Caco-2 (cell line): ENCODE measurements at regions not wholly inside any gene's neighbourhood (a gene's known extent, or its start where the extent isn't known, plus 50 kb on each side); places are given as distances from the start of the nearest gene placed in this dataset.

ENCODE experiments used
- BruUV-seq: library from RNA; stranded (reverse); fragments of 400-500 nt; replicated peaks from 2 replicates; lab custom pipeline; 2021; lab: Mats Ljungman, UMichigan
- CTCF ChIA-PET: fragments of 300-600 bp; sonication (Branson Sonifier 250); formaldehyde crosslinking; loops from one replicate; lab custom pipeline; 2022; ENCODE audit warnings: antibody characterized with exemption; lab: Charles Lee
- POLR2A ChIA-PET: fragments of 300-600 bp; sonication (Branson Sonifier 250); formaldehyde crosslinking; loops from one replicate; lab custom pipeline; 2022; ENCODE audit warnings: antibody characterized with exemption; lab: Charles Lee
- DNase-seq, 2 experiments: peaks; one replicate each; pipeline versions ENCODE4 v3.0.0 to v3.0.0-alpha.2; 2020 to 2022
- H3K27me3 ChIP-seq: replicated peaks from 2 replicates; pipeline ENCODE4 v1.6.0; 2011; ENCODE audit warnings: low read length; ENCODE audit not compliant: control insufficient read depth, insufficient read depth
- H3K36me3 ChIP-seq: 2 replicates; pipeline ENCODE4 v1.5.1; 2011; ENCODE audit warnings: low read length; ENCODE audit not compliant: control insufficient read depth, insufficient read depth
- H3K4me1 ChIP-seq: fragments of 250-450 bp; sonication (Bioruptor Pico); 2 replicates; pipeline ENCODE4 v1.5.1; 2020; ENCODE audit warnings: mild to moderate bottlenecking
- H3K4me3 ChIP-seq: 2 replicates; pipeline ENCODE4 v1.5.1; 2011; ENCODE audit warnings: low read depth, mild to moderate bottlenecking, control low read depth, low read length
- H3K9me3 ChIP-seq: fragments of 250-450 bp; sonication (Bioruptor Pico); 2 replicates; pipeline ENCODE4 v1.5.1; 2020; ENCODE audit warnings: mild to moderate bottlenecking, moderate library complexity
- H3K27ac Mint-ChIP-seq: one replicate; pipeline ENCODE4 v1.8.0; 2022; ENCODE audit warnings: mixed read lengths; ENCODE audit not compliant: unreplicated experiment
- H3K27me3 Mint-ChIP-seq: one replicate; pipeline ENCODE4 v1.8.0; 2022; ENCODE audit warnings: mixed read lengths; ENCODE audit not compliant: insufficient read depth, unreplicated experiment
- H3K36me3 Mint-ChIP-seq: one replicate; pipeline ENCODE4 v1.8.0; 2022; ENCODE audit warnings: mild to moderate bottlenecking, mixed read lengths; ENCODE audit not compliant: insufficient read depth, unreplicated experiment
- H3K4me1 Mint-ChIP-seq: one replicate; pipeline ENCODE4 v1.8.0; 2022; ENCODE audit warnings: low read depth, mixed read lengths; ENCODE audit not compliant: unreplicated experiment
- H3K4me3 Mint-ChIP-seq: one replicate; pipeline ENCODE4 v1.8.0; 2022; ENCODE audit warnings: mild to moderate bottlenecking, moderate library complexity, mixed read lengths; ENCODE audit not compliant: unreplicated experiment
- H3K9me3 Mint-ChIP-seq: one replicate; pipeline ENCODE4 v1.8.0; 2022; ENCODE audit warnings: mixed read lengths; ENCODE audit not compliant: unreplicated experiment
- intact Hi-C: fragments of 100-400 bp; cut with micrococcal nuclease; formaldehyde crosslinking; loops from one replicate; pipeline ENCODE4 v1.10.0; 2022; ENCODE audit not compliant: unreplicated experiment
- TF ChIP-seq, protein P1 (sequence below), 2 experiments: fragments of 200-600 bp in 1 of 2; IDR thresholded peaks; 1 replicate in 1 of 2; 2 replicates in 1 of 2; pipeline versions ENCODE4 v1.5.1 to v1.8.0; 2011 to 2022; ENCODE audit warnings: antibody characterized with exemption in 1 of 2, control low read depth in 1 of 2, inconsistent platforms in 1 of 2, low read depth in 1 of 2, low read length in 1 of 2, mild to moderate bottlenecking in 1 of 2, moderate library complexity in 1 of 2; ENCODE audit not compliant: insufficient read depth in 1 of 2, severe bottlenecking in 1 of 2, unreplicated experiment in 1 of 2

DNA sequence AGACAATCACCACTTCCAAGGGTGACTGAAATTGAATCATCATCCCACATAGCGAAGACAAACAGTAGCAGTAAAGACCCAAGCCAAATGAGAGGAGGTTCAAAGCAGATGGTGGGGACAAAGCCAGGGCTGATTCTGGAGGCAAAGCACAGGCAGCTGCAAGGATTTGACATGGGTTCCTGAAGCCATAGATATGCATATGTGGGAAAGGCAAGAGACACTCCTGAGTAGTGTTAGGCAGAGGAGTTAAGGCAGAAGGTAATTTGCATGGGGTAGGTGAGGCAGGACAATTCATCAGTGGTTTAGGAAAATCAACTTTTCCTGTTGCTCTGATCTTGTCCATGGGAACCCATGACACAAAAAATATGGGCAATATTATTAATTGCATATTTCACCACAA is 462.8 kb downstream of the FAM181B start:
- no peaks in the 10 kb centered on the region for H3K9me3 ChIP-seq
- no peaks in the 10 kb centered on the region for H3K27me3 ChIP-seq
- no peaks in the 10 kb centered on the region for H3K9me3 Mint-ChIP-seq
- no peaks in the 10 kb centered on the region for H3K4me1 Mint-ChIP-seq
- no peaks in the 10 kb centered on the region for H3K36me3 Mint-ChIP-seq
- TF ChIP-seq, protein P1, sequence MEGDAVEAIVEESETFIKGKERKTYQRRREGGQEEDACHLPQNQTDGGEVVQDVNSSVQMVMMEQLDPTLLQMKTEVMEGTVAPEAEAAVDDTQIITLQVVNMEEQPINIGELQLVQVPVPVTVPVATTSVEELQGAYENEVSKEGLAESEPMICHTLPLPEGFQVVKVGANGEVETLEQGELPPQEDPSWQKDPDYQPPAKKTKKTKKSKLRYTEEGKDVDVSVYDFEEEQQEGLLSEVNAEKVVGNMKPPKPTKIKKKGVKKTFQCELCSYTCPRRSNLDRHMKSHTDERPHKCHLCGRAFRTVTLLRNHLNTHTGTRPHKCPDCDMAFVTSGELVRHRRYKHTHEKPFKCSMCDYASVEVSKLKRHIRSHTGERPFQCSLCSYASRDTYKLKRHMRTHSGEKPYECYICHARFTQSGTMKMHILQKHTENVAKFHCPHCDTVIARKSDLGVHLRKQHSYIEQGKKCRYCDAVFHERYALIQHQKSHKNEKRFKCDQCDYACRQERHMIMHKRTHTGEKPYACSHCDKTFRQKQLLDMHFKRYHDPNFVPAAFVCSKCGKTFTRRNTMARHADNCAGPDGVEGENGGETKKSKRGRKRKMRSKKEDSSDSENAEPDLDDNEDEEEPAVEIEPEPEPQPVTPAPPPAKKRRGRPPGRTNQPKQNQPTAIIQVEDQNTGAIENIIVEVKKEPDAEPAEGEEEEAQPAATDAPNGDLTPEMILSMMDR (IDR thresholded peaks at IDR 0.05; ENCODE audit: insufficient read depth in 1 of 2, low read depth in 1 of 2, low read length in 1 of 2, severe bottlenecking in 1 of 2, unreplicated experiment in 1 of 2), result no peak
- POLR2A ChIA-PET, result no interaction called here
- intact Hi-C loops, result no loop called here
- no peak overlapping the region for H3K4me3 ChIP-seq
- H3K36me3 ChIP-seq, result no peaks in the 10 kb centered on the region
- no peak overlapping the region for H3K4me3 Mint-ChIP-seq
- peaks cover 9% of the 10 kb centered on the region for H3K27me3 Mint-ChIP-seq
- no TSS peak for BruUV-seq
- CTCF ChIA-PET, result no interaction called here
- no peaks in the 10 kb centered on the region for H3K4me1 ChIP-seq
- H3K27ac Mint-ChIP-seq, result no peak overlapping the region
- DNase-seq, result no peak

DNA sequence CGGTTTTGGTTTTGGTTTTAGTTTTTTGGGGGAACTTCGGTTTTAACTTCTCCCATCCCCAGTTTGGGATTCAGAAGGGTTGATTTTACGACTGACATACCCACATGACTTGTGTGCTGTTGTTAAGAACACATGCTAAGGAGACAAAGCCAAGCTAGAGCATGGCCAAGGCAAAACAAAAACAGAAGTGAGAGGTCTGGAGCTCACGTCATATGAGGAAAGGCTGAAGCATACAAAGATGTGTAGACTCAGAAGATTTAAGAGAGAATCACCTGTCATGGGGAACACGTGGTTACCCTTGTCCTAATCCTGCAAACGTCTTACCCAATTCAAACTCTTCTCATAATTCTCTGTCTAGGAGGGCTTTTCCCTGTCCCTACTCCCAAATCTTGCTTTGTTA is 465.0 kb downstream of the FAM181B start:
- CTCF ChIA-PET, result interaction anchor here (0.6 kb wide), 1 partner anchor 14 kb away, joined by 3 read pairs; no protein-coding TSS in a partner anchor
- no peaks in the 10 kb centered on the region for H3K4me1 ChIP-seq
- H3K27ac Mint-ChIP-seq, result no peak overlapping the region
- no peaks in the 10 kb centered on the region; the same call in 1 of the 2 replicates for H3K9me3 ChIP-seq
- DNase-seq, result no peak
- no peak overlapping the region for H3K4me3 ChIP-seq
- no peaks in the 10 kb centered on the region for H3K9me3 Mint-ChIP-seq
- no TSS peak for BruUV-seq
- H3K4me3 Mint-ChIP-seq, result no peak overlapping the region
- POLR2A ChIA-PET, result interaction anchor here (0.6 kb wide), 1 partner anchor 11 kb away, joined by 3 read pairs; no protein-coding TSS in a partner anchor
- no peaks in the 10 kb centered on the region for H3K36me3 Mint-ChIP-seq
- no peaks in the 10 kb centered on the region for H3K27me3 ChIP-seq
- H3K27me3 Mint-ChIP-seq, result peaks cover 8% of the 10 kb centered on the region
- no peaks in the 10 kb centered on the region for H3K4me1 Mint-ChIP-seq
- H3K36me3 ChIP-seq, result no peaks in the 10 kb centered on the region
- intact Hi-C loops, result no loop called here
- TF ChIP-seq, protein P1 (IDR thresholded peaks at IDR 0.05; ENCODE audit: insufficient read depth in 1 of 2, low read depth in 1 of 2, low read length in 1 of 2, severe bottlenecking in 1 of 2, unreplicated experiment in 1 of 2), result no peak

DNA sequence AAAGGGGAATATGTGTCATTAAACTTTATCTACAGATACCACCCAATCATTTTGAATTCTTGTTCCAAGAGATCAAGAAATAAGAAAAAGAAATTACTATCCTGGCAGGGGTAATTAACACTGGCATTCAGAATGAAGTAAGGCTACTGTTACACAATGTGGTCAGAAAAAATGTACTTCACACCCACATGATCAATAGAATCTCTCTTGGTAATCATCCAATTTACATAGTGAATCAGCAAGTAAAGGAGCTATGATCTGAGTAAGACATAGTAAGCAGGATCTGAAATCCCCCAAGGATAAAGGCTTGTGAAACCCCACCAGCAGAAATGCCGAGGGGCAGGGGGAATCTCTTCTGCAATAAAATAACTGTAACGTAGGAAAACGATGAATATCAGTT is 466.5 kb downstream of the FAM181B start:
- Mint-ChIP-seq H3K27ac (no peak overlapping the region), H3K27me3 (peaks cover 8% of the 10 kb centered on the region), H3K36me3 (no peaks in the 10 kb centered on the region), H3K4me3 (no peak overlapping the region), H3K4me1 (no peaks in the 10 kb centered on the region), H3K9me3 (no peaks in the 10 kb centered on the region)
- TF ChIP-seq, protein P1 (IDR thresholded peaks at IDR 0.05; ENCODE audit: insufficient read depth in 1 of 2, low read depth in 1 of 2, low read length in 1 of 2, severe bottlenecking in 1 of 2, unreplicated experiment in 1 of 2), result no peak
- no peak for DNase-seq
- BruUV-seq, result no TSS peak
- H3K27me3 ChIP-seq, result no peaks in the 10 kb centered on the region
- CTCF ChIA-PET, result no interaction called here
- no peaks in the 10 kb centered on the region for H3K36me3 ChIP-seq
- no peak overlapping the region for H3K4me3 ChIP-seq
- POLR2A ChIA-PET, result no interaction called here
- intact Hi-C loops, result no loop called here
- no peaks in the 10 kb centered on the region for H3K4me1 ChIP-seq
- no peaks in the 10 kb centered on the region; the same call in 1 of the 2 replicates for H3K9me3 ChIP-seq
